Central memory CD4-positive, alpha-beta T cell (primary cell): ENCODE measurements at regions not wholly inside any gene's neighbourhood (a gene's known extent, or its start where the extent isn't known, plus 50 kb on each side); places are given as distances from the start of the nearest gene placed in this dataset.

Experiments
- DNase-seq: peaks from one replicate; pipeline ENCODE4 v3.0.0; 2022

- no peak for DNase-seq
Observed at GRCh38 chr1:90402893-90403849, 313.9 kb downstream of the BARHL2 start.

- no peak for DNase-seq
Observed at GRCh38 chr1:90400131-90400530, 317.0 kb downstream of the BARHL2 start.

DNA sequence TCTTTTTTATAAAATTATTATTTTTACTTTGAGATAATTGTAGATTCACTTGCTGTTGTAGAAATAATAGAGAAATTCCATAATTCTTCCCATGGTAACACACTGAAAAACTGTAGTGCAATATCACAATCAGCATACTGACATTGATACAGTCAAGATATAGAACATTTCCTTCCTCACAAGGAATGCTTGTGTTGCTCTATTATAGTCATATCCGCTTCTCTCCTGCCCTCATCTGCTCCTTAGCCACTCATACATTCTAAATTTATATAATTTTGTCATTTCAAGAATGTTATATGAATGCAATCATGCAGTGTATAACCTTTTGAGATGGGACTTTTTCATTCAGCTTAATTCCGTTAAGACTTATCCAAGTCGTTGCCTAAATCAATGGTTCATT lies 320.2 kb downstream of the BARHL2 start:
- no peak for DNase-seq

- no peak for DNase-seq
Observed at GRCh38 chr1:90394247-90394646, 322.9 kb downstream of the BARHL2 start.

DNA sequence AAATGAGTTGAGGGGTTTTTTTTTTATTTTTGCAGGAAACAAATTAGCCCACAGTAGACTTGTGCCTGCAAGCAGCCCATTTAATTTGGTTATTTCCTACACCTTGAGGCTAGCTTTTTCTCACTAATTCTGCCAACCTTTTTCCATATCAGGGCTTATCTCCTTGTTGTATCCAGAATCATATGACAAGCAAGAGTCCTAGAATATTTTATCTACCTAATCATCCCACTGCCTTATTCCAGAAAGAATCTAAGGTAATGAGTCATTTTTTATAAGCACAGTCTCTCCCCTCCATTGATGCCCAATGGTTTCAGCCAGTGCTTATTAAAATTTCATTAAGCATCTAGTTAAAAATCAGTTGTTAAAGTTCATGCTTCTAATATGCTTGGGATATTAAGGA lies 324.1 kb downstream of the BARHL2 start:
- DNase-seq: no peak

GRCh38 chr1:90391126-90391525 lies 326.0 kb downstream of the BARHL2 start:
- DNase-seq: no peak

DNA sequence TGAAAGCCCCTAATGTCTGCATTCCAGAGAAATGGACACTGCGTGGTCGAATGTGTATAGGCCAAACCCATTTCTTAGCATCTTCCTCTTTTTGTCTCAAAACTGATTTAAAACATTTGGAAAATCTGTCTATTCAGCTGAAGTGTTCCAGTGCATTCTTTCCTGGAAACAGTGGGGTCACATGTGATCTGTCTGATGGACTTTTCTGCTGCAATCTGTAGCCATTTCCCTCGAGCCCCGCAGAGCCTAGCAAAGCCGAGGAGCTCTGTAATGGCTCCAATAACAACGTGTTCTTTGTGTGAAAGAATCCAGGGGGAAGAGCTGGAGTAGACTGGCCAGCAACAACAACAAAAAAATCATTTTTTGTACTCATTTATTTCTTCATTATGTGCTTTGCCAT lies 329.3 kb downstream of the BARHL2 start:
- no peak for DNase-seq

- no peak for DNase-seq
Observed at GRCh38 chr1:90386899-90387720, 330.0 kb downstream of the BARHL2 start.

GRCh38 chr1:90384193-90384592 lies 332.9 kb downstream of the BARHL2 start:
- no peak for DNase-seq

DNA sequence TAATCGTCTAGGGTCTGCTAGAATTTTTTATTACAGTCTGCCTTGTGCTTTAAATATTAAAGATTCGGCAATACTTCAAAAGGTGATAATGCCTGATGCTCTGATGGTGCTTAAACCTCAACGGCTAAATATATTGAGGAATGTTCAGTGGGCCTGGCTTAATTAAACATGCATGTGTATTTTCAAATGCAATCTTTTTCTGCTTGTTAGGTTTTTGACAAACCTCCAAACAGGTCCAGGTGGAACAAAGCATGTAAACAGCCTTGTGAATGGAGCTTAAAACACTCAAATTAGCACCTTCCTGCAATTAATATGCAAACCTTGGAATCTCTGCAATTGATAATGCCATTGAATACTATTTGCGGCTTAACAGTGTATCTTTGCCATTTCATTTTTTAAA lies 334.9 kb downstream of the BARHL2 start:
- no peak for DNase-seq

DNA sequence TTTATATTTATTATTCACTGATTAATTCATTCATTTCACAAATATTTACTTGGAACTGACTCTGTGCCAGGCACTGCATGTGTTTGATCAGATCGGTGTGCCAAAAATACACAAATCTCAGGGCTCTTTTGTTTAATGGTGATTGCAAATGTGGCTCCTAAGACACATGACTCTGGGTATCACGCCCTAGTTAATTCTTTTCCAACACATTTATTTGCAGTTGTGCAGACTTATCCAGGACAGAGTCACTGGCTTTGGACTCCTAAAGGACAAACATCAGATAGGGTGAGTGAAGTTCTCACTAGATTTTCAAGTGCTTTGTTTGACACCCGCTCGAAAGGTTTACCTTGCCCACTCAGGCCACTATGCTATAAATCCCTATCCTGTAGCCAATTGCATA lies 335.5 kb downstream of the BARHL2 start:
- DNase-seq: no peak

GRCh38 chr1:90371448-90371813 lies 345.7 kb downstream of the BARHL2 start:
- no peak for DNase-seq

DNA sequence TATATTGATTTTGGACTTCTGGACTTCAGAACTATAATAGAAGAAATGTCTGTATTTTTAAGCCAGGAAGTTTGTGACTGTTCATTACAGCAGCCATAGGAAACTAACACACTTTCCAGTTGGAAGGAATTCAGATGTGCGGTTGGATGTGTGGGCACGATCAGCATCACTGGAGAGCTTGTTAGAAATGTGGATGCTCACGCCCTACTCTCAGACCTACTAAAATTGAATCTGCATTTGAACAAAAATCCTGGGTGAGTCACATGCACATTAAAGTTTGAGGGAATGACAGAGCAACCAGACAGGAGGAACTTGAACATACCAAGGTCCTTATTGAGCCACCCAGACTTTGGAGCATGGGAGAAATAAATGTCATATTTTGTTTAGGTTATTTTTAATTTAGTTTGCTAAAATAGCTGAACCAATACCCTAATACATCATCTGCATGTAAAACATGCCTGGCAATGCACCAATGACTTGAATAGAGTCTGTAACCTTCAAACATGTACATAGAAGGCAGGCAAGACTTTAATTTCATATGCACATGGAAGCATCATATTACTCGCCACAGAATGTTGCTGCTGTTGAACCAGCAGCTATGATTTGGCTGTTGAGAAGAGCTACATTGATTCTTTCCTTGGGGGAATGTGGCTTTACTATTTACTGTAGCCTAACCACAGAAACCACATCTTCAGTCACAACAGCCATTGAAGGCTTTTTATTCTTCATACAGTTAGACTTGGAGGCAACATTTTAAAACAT lies 346.2 kb downstream of the BARHL2 start:
- no peak for DNase-seq

GRCh38 chr1:90362163-90362562 lies 354.9 kb downstream of the BARHL2 start:
- no peak for DNase-seq

DNA sequence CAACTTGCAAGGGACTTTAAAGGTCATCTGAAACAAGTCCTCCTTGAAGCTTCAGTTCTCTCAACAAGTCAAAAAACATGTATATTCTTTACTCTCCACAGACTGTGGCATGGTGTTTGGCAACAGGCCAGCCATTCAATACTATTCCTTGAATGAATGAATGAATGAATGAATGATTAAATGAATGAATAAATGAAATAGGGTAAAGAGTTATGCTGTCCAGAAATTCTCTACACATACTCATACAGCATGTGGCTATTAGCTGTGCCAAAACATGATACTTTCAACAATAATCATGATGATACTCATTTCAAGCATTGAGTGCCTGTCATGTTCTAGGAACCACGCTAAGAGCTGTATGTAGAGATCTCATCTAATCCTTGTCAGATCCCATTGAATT lies 356.1 kb downstream of the BARHL2 start:
- no peak for DNase-seq

DNA sequence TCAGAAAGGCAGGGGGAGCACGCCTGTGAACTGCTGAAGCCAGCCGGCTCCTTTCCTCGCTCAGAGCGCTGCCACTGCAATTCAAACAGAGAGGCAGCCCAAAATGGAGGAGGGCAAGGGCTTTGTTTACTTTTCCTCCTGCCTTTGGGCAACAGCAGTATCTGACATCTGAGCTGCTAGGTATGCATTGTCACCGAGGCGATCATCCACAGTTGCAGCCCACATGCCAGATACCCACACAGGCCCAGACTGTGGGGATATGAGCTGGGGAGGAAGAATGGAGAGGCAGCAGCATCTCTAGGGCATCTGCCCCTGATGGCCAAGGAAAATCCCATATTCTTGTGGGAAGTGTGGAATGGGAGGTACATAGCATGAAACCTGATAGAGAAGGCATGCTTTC lies 357.1 kb downstream of the BARHL2 start:
- no peak for DNase-seq

DNA sequence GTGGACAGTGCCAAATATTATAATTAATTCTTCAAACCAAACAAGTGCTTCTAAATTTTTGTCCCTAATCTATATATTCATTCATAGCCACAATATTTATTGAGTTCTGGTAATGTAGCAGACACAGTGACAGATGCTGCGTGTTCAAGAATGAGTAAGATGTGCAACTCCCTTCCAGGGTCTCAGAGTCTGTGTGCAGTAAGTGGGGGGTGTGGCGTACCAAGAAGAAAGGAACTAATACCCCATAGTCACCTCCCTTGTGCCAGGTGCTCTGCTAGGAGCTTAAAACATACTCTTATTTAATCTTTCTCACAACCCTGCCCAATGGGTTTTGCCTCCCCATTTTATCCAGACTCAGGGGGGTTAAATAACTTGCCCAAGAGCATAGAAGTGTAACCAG lies 358.7 kb downstream of the BARHL2 start:
- DNase-seq: no peak

GRCh38 chr1:90357995-90358394 lies 359.1 kb downstream of the BARHL2 start:
- no peak for DNase-seq

DNA sequence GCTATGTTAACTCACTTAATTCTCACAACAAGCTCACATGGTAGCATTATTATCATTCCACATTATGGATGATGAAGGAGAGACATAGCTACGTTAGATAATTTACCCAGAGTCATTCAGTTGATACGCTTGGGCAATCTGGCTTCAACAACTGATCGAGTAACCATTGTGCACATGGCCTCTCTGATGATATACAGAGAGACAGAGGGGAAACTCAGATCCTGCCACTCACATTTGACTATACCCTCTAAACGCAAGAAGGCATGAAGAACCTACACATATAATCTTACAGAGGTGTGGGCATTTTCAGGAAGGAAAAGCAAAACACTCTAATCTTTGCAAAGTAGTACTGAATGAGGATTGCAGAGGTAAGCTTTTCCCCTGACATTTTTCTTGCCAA lies 360.1 kb downstream of the BARHL2 start:
- DNase-seq: no peak

- DNase-seq: no peak
Observed at GRCh38 chr1:90356101-90356500, 361.0 kb downstream of the BARHL2 start.

DNA sequence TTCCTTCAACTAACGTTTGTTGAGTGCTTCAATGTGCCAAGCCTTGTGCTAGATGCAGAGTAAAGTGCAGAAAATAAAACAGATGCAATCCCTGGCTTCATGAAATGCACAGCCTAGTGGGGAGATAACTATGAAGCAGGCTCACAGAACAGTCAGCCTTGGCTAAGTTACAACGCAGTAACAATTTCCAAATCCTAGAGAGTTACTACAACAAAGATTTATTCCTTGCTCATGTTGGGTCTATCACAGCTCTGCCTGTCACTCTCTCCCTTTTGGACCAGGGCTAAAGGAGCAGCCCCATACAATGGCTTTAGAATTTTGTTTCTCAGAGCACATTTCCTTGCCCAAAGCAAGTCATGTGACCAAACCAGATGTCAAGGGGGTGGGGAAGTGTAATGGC lies 359.8 kb downstream of the ZNF326 start:
- no peak for DNase-seq

GRCh38 chr1:90351019-90351418 lies 356.1 kb downstream of the ZNF326 start:
- DNase-seq: no peak

DNA sequence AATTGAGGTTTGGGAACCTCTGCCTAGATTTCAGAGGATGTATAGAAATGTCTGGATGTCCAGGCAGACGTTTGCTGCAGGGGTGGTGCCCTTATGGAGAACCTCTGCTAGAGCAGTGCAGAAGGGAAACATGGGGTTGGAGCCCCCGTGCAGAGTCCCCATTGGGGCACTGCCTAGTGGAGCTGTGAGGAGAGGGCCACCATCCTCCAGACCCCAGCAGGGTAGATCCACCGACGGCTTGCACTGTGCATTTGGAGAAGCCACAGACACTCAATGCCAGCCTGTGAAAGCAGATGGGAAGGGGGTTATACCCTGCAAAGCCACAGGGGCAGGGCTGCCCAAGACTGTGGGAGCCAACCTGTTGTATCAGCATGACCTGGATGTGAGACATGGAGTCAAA lies 354.6 kb downstream of the ZNF326 start:
- no peak for DNase-seq
